ENCODE measurements at regions not wholly inside any gene's neighbourhood (a gene's known extent, or its start where the extent isn't known, plus 50 kb on each side); places are given as distances from the start of the nearest gene placed in this dataset.

GRCh38 chr2:7601990-7602389 lies 684.8 kb downstream of the RNF144A start:
- Histone ChIP-seq H3K27ac (ENCODE audit: low read depth, low read length) (no peak overlapping the region), H3K36me3 (ENCODE audit: control insufficient read depth in 3 of 3, insufficient read depth in 3 of 3, low read length in 3 of 3) (no peaks in the 10 kb centered on the region), H3K9ac (ENCODE audit: low read depth in 1 of 3, low read length in 3 of 3) (no peak overlapping the region), H3K27me3 (ENCODE audit: control insufficient read depth in 3 of 3, insufficient read depth in 3 of 3, low read length in 3 of 3) (no peaks in the 10 kb centered on the region), H3K4me3 (ENCODE audit: low read length in 3 of 3) (no peak overlapping the region), H3K9me3 (ENCODE audit: control insufficient read depth in 3 of 3, low read length in 3 of 3) (no peaks in the 10 kb centered on the region), H3K4me1 (ENCODE audit: control insufficient read depth in 3 of 3, insufficient read depth in 3 of 3, low read length in 3 of 3) (no peaks in the 10 kb centered on the region)

- Histone ChIP-seq H3K27ac (ENCODE audit: low read depth, low read length) (no peak overlapping the region), H3K9me3 (ENCODE audit: control insufficient read depth in 3 of 3, low read length in 3 of 3) (no peaks in the 10 kb centered on the region), H3K4me1 (ENCODE audit: control insufficient read depth in 3 of 3, insufficient read depth in 3 of 3, low read length in 3 of 3) (no peaks in the 10 kb centered on the region), H3K36me3 (ENCODE audit: control insufficient read depth in 3 of 3, insufficient read depth in 3 of 3, low read length in 3 of 3) (no peaks in the 10 kb centered on the region), H3K27me3 (ENCODE audit: control insufficient read depth in 3 of 3, insufficient read depth in 3 of 3, low read length in 3 of 3) (no peaks in the 10 kb centered on the region), H3K4me3 (ENCODE audit: low read length in 3 of 3) (no peak overlapping the region), H3K9ac (ENCODE audit: low read depth in 1 of 3, low read length in 3 of 3) (no peak overlapping the region)
These were observed 687.2 kb downstream of the RNF144A start for GRCh38 chr2:7604456-7604855.

DNA sequence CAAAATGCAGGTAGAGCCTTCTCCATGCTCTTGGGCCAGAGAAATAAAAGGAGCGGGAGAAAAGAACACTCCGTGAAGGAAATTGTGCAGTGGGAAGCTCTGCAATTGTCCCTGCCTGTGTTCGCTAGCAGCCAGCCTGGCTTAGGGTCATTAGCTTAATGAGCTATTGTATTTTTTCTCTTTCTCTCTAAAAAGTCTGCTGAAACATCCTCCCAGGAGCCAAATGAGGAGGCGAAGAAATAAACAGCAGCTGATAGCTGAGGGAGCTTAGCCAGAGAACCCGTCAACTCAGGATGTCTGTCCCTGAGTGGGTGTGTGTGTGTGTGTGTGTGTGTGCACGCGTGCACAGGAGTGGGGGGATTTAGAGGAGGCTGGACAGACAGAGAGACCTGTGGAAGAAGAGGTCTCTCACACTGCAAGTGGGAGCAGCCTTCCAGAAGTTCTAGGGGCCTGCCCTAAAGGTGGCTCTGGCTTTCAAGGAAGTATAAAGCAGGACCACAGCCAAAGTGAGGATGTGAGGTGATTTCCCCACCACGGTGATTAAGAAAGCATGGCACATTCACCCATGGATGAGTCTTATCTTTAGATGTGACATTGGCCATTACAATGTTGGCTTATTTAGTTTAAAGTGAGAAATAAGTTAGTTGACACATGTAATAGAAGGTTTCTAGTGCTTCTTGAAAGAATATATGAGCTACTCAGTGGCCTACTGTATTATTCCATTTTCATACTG lies 690.4 kb downstream of the RNF144A start:
- H3K9me3 ChIP-seq (ENCODE audit: control insufficient read depth in 3 of 3, low read length in 3 of 3) = no peaks in the 10 kb centered on the region
- H3K4me1 ChIP-seq (ENCODE audit: control insufficient read depth in 3 of 3, insufficient read depth in 3 of 3, low read length in 3 of 3) = no peaks in the 10 kb centered on the region
- H3K4me3 ChIP-seq (ENCODE audit: low read length in 3 of 3) = no peak overlapping the region
- no peak overlapping the region for H3K27ac ChIP-seq (ENCODE audit: low read depth, low read length)
- H3K27me3 ChIP-seq (ENCODE audit: control insufficient read depth in 3 of 3, insufficient read depth in 3 of 3, low read length in 3 of 3) = no peaks in the 10 kb centered on the region
- H3K9ac ChIP-seq (ENCODE audit: low read depth in 1 of 3, low read length in 3 of 3) = no peak overlapping the region
- H3K36me3 ChIP-seq (ENCODE audit: control insufficient read depth in 3 of 3, insufficient read depth in 3 of 3, low read length in 3 of 3) = no peaks in the 10 kb centered on the region

GRCh38 chr2:7609556-7609955 lies 692.3 kb downstream of the RNF144A start:
- no peaks in the 10 kb centered on the region for H3K9me3 ChIP-seq (ENCODE audit: control insufficient read depth in 3 of 3, low read length in 3 of 3)
- H3K27me3 ChIP-seq (ENCODE audit: control insufficient read depth in 3 of 3, insufficient read depth in 3 of 3, low read length in 3 of 3) = no peaks in the 10 kb centered on the region
- no peak overlapping the region for H3K9ac ChIP-seq (ENCODE audit: low read depth in 1 of 3, low read length in 3 of 3)
- H3K36me3 ChIP-seq (ENCODE audit: control insufficient read depth in 3 of 3, insufficient read depth in 3 of 3, low read length in 3 of 3) = no peaks in the 10 kb centered on the region
- no peak overlapping the region for H3K27ac ChIP-seq (ENCODE audit: low read depth, low read length)
- no peak overlapping the region for H3K4me3 ChIP-seq (ENCODE audit: low read length in 3 of 3)
- H3K4me1 ChIP-seq (ENCODE audit: control insufficient read depth in 3 of 3, insufficient read depth in 3 of 3, low read length in 3 of 3) = no peaks in the 10 kb centered on the region

DNA sequence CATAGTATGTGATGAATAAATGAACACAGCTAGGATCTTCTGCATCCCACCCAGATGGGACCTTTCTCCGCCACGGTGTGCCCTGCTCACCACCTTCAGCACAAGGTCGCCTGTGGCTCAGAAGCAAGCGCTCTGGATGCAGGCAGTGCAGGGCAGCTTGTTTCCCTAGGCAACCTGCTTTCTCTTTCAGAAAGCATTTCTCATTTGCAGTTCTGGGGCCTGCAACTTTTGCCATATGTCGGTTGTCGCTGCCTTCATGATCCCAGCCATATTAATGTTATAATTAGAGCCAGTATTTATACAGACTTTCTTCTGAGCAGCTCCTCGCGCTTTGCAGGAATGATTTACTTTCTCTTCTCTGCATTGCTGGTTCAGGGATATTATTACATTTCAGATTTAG lies 692.8 kb downstream of the RNF144A start:
- Histone ChIP-seq H3K27ac (ENCODE audit: low read depth, low read length) (no peak overlapping the region), H3K4me1 (ENCODE audit: control insufficient read depth in 3 of 3, insufficient read depth in 3 of 3, low read length in 3 of 3) (no peaks in the 10 kb centered on the region), H3K4me3 (ENCODE audit: low read length in 3 of 3) (no peak overlapping the region), H3K27me3 (ENCODE audit: control insufficient read depth in 3 of 3, insufficient read depth in 3 of 3, low read length in 3 of 3) (no peaks in the 10 kb centered on the region), H3K9ac (ENCODE audit: low read depth in 1 of 3, low read length in 3 of 3) (no peak overlapping the region), H3K9me3 (ENCODE audit: control insufficient read depth in 3 of 3, low read length in 3 of 3) (no peaks in the 10 kb centered on the region), H3K36me3 (ENCODE audit: control insufficient read depth in 3 of 3, insufficient read depth in 3 of 3, low read length in 3 of 3) (no peaks in the 10 kb centered on the region)

DNA sequence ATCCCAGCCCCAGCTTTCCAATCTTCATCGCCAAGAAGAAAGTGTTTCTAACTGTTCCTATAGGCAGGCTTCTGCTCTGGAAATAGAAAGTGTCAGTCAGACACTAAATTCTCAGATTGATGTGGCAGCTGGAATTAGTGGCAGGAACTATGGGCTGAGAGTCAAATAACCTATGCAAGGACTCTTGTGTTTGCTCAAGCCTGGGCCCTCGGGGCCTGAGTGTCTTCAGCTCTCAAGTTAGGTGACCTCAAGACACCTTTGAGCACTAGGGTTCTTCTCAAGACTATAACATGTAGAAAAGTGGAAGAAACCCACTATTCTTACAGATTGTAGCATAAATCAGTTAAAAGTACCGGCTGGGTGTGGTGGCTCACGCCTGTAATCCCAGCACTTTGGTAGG lies 694.5 kb downstream of the RNF144A start:
- no peaks in the 10 kb centered on the region for H3K4me1 ChIP-seq (ENCODE audit: control insufficient read depth in 3 of 3, insufficient read depth in 3 of 3, low read length in 3 of 3)
- no peak overlapping the region for H3K9ac ChIP-seq (ENCODE audit: low read depth in 1 of 3, low read length in 3 of 3)
- H3K36me3 ChIP-seq (ENCODE audit: control insufficient read depth in 3 of 3, insufficient read depth in 3 of 3, low read length in 3 of 3) = no peaks in the 10 kb centered on the region
- no peak overlapping the region for H3K27ac ChIP-seq (ENCODE audit: low read depth, low read length)
- H3K4me3 ChIP-seq (ENCODE audit: low read length in 3 of 3) = no peak overlapping the region
- H3K27me3 ChIP-seq (ENCODE audit: control insufficient read depth in 3 of 3, insufficient read depth in 3 of 3, low read length in 3 of 3) = peaks cover 0 to 3% (median 0%) of the 10 kb centered on the region in 3 donors
- no peaks in the 10 kb centered on the region for H3K9me3 ChIP-seq (ENCODE audit: control insufficient read depth in 3 of 3, low read length in 3 of 3)

DNA sequence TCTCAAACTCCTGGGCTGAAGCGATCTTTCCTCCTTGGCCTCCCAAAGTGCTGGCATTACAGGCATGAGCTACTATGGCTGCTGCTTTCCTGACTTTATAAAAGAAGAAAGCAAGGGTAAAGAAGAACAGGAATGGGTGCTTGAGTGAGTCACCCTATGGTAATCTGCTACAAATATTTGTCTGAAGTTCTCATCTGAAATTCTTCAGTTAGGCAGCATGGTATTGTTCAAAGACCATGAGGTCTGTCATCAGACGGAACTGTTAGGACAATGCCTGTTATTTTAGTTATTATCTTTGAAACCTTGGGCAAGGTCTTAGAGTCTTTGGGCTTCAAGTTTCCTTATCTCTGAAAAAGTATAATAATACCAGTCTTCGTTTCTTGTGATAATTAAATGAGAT lies 695.8 kb downstream of the RNF144A start:
- Histone ChIP-seq H3K27me3 (ENCODE audit: control insufficient read depth in 3 of 3, insufficient read depth in 3 of 3, low read length in 3 of 3) (peaks cover 0 to 3% (median 0%) of the 10 kb centered on the region in 3 donors), H3K36me3 (ENCODE audit: control insufficient read depth in 3 of 3, insufficient read depth in 3 of 3, low read length in 3 of 3) (no peaks in the 10 kb centered on the region), H3K4me1 (ENCODE audit: control insufficient read depth in 3 of 3, insufficient read depth in 3 of 3, low read length in 3 of 3) (no peaks in the 10 kb centered on the region), H3K4me3 (ENCODE audit: low read length in 3 of 3) (no peak overlapping the region), H3K9ac (ENCODE audit: low read depth in 1 of 3, low read length in 3 of 3) (no peak overlapping the region), H3K27ac (ENCODE audit: low read depth, low read length) (no peak overlapping the region), H3K9me3 (ENCODE audit: control insufficient read depth in 3 of 3, low read length in 3 of 3) (peaks cover 0 to 3% (median 0%) of the 10 kb centered on the region in 3 donors)

DNA sequence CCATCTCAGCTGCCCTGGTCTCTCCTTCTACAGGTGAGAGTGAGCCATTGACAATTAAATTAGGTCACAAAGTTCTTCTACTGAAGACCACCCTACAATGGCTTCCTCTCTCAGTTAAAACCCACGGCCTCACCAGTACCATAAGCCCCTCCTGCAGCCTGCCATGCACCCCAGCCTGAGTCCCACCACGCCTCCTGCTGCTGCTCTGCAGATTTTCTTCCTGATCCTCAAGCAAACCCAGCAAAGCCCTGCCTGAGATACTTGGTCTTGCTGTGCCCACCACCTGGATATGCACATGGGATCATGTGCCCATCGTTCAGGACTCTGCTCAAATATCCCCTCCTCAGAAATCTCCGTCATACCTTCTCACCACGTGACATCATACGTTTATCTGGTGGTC lies 696.6 kb downstream of the RNF144A start:
- Histone ChIP-seq H3K36me3 (ENCODE audit: control insufficient read depth in 3 of 3, insufficient read depth in 3 of 3, low read length in 3 of 3) (no peaks in the 10 kb centered on the region), H3K4me3 (ENCODE audit: low read length in 3 of 3) (no peak overlapping the region), H3K27me3 (ENCODE audit: control insufficient read depth in 3 of 3, insufficient read depth in 3 of 3, low read length in 3 of 3) (peaks cover 0 to 3% (median 0%) of the 10 kb centered on the region in 3 donors), H3K27ac (ENCODE audit: low read depth, low read length) (no peak overlapping the region), H3K9me3 (ENCODE audit: control insufficient read depth in 3 of 3, low read length in 3 of 3) (peaks cover 0 to 3% (median 0%) of the 10 kb centered on the region in 3 donors), H3K4me1 (ENCODE audit: control insufficient read depth in 3 of 3, insufficient read depth in 3 of 3, low read length in 3 of 3) (no peaks in the 10 kb centered on the region), H3K9ac (ENCODE audit: low read depth in 1 of 3, low read length in 3 of 3) (no peak overlapping the region)

- H3K9ac ChIP-seq (ENCODE audit: low read depth in 1 of 3, low read length in 3 of 3) = no peak overlapping the region
- H3K4me3 ChIP-seq (ENCODE audit: low read length in 3 of 3) = no peak overlapping the region
- H3K9me3 ChIP-seq (ENCODE audit: control insufficient read depth in 3 of 3, low read length in 3 of 3) = peaks cover 0 to 3% (median 0%) of the 10 kb centered on the region in 3 donors
- H3K36me3 ChIP-seq (ENCODE audit: control insufficient read depth in 3 of 3, insufficient read depth in 3 of 3, low read length in 3 of 3) = no peaks in the 10 kb centered on the region
- H3K27me3 ChIP-seq (ENCODE audit: control insufficient read depth in 3 of 3, insufficient read depth in 3 of 3, low read length in 3 of 3) = peaks cover 0 to 3% (median 0%) of the 10 kb centered on the region in 3 donors
- no peaks in the 10 kb centered on the region for H3K4me1 ChIP-seq (ENCODE audit: control insufficient read depth in 3 of 3, insufficient read depth in 3 of 3, low read length in 3 of 3)
- no peak overlapping the region for H3K27ac ChIP-seq (ENCODE audit: low read depth, low read length)
These were observed 700.8 kb downstream of the RNF144A start for GRCh38 chr2:7618031-7618430.

GRCh38 chr2:7619203-7619970 lies 702.2 kb downstream of the RNF144A start:
- no peaks in the 10 kb centered on the region for H3K4me1 ChIP-seq (ENCODE audit: control insufficient read depth in 3 of 3, insufficient read depth in 3 of 3, low read length in 3 of 3)
- H3K4me3 ChIP-seq (ENCODE audit: low read length in 3 of 3) = no peak overlapping the region
- H3K9me3 ChIP-seq (ENCODE audit: control insufficient read depth in 3 of 3, low read length in 3 of 3) = peaks cover 0 to 3% (median 0%) of the 10 kb centered on the region in 3 donors
- no peak overlapping the region for H3K27ac ChIP-seq (ENCODE audit: low read depth, low read length)
- H3K27me3 ChIP-seq (ENCODE audit: control insufficient read depth in 3 of 3, insufficient read depth in 3 of 3, low read length in 3 of 3) = peaks cover 0 to 3% (median 0%) of the 10 kb centered on the region in 3 donors
- no peak overlapping the region for H3K9ac ChIP-seq (ENCODE audit: low read depth in 1 of 3, low read length in 3 of 3)
- H3K36me3 ChIP-seq (ENCODE audit: control insufficient read depth in 3 of 3, insufficient read depth in 3 of 3, low read length in 3 of 3) = no peaks in the 10 kb centered on the region
